Stimulated activated CD8-positive, alpha-beta memory T cell treated with anti-CD3 and anti-CD28 coated beads, Interleukin-12 subunit alpha, Interleukin-12 subunit beta, amount 100 ng/mL, for 4 hours (primary cell): ENCODE measurements at regions not wholly inside any gene's neighbourhood (a gene's known extent, or its start where the extent isn't known, plus 50 kb on each side); places are given as distances from the start of the nearest gene placed in this dataset.
"Not testable (repeated sequence)": the region's sequence is repeated elsewhere in the genome, so short reads cannot be mapped to it uniquely, and the experiment has no call there.

ENCODE experiments used
- DNase-seq: peaks from one replicate; pipeline ENCODE4 v3.0.0-alpha.2; 2020; ENCODE audit warnings: low read depth

DNA sequence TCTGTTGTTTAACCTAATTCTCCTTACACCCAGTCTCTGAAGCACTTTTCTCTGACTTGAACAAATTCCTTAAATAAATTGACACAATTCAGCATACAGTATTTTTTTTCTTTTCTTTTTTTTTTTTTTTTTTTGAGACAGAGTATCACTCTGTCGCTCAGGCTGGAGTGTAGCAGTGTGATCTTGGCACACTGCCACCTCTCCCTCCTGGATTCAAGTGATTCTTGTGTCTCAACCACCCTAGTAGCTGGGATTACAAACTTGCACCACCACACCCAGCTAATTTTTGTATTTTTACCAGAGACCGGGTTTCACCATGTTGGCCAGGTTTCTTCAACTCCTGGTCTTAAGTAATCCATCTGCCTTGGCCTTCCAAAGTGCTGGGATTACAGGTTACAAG lies 1498.1 kb upstream of the PCDH10 start:
- DNase-seq = no peak

DNA sequence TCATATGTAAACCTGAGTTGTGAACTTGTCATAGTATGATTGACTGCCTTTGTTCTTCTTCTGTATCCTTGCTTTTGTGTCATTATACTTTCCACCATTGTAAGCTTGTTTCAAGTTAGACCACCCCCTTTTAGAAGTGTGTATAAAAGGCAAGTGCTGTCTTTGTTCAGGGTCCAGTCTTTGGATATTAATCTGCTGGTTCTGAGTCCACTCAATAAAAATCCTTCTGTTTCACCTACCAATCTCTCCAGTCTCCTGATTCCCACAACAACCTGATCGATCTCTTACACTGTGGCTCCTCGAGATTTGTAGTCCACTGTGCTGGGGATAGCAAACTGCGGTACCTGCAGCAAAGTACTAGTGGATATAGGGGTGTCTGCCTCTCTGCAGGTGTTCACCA lies 1465.8 kb upstream of the PCDH10 start:
- not testable (repeated sequence) for DNase-seq

DNA sequence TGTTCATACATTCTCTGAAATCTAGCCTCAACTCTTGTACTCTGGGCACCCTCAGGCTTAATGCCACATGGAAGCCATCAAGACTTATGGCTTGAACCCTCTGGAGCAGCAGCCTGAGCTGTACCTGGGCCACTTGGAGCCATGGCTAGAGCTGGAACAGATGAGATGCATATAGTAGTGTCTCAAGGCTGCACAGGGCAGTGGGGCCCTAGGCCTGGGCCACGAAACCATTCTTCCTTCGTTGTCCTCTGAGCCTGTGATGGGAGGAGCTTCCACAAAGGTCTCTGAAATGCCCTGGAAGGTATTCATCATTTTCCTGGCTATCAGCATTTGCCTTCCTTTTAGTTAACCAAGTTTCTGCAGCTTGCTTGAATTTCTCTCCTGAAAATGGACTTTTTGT lies 1427.2 kb upstream of the PCDH10 start:
- DNase-seq = no peak

DNA sequence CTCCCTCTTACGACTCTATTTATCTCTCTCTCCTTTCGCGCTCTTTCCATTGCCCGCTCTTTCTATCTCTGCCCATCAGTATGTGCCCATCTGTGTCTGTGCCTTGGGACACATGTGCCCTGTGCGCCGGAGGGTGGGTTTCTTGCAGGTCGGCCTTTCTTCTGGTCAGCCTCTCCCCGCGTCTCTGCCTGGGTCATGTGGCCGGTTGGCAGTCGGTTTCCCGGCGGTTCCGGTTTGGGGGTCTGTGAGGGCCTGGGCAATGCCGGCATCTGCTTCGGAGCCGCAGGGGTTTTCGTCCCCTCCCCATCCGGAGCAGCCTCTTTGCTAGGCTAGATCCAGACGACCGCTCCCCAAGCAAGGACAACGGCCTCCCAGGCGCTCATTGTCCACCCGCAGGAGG lies 1426.0 kb upstream of the PCDH10 start:
- DNase-seq = not testable (repeated sequence)

DNA sequence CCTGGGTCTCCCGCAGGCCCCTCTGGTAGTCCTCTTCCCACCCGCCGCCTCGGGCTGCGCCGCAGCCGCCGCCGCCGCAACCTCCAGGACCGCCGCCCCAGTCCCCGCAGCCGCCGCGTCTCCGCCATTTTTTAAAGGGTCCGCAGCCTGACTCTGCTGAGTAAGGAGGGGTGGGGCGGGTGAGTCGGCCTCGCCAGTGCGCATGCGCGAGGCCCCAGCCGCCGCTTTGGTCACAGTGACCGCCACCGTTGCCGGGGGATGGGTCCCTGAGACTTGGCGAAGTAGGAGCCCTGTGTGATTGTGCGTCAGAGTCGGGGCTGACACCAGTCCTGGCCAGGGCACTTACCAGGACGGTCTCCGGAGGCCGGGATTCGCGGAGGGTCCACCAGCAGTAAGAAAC lies 1424.2 kb upstream of the PCDH10 start:
- DNase-seq = not testable (repeated sequence)

- DNase-seq = not testable (repeated sequence)
Measured at GRCh38 chr4:131725521-131725920, 1423.6 kb upstream of the PCDH10 start.

GRCh38 chr4:131726940-131727339 lies 1422.2 kb upstream of the PCDH10 start:
- DNase-seq = not testable (repeated sequence)

DNA sequence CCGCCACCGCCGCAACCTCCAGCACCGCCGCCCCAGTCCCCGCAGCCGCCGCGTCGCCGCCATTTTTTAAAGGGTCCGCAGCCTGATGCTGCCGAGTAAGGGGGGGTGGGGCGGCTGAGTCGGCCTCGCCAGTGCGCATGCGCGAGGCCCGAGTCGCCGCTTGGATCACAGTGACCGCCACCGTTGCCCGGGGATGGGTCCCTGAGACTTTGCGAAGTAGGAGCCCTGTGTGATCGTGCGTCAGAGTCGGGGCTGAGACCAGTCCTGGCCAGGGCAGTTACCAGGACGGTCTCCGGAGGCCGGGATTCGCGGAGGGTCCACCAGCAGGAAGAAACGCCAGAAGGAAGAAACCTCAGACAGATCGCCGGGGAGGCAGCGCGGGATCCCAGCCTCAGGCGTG lies 1421.7 kb upstream of the PCDH10 start:
- not testable (repeated sequence) for DNase-seq

GRCh38 chr4:131729205-131729604 lies 1419.9 kb upstream of the PCDH10 start:
- not testable (repeated sequence) for DNase-seq

DNA sequence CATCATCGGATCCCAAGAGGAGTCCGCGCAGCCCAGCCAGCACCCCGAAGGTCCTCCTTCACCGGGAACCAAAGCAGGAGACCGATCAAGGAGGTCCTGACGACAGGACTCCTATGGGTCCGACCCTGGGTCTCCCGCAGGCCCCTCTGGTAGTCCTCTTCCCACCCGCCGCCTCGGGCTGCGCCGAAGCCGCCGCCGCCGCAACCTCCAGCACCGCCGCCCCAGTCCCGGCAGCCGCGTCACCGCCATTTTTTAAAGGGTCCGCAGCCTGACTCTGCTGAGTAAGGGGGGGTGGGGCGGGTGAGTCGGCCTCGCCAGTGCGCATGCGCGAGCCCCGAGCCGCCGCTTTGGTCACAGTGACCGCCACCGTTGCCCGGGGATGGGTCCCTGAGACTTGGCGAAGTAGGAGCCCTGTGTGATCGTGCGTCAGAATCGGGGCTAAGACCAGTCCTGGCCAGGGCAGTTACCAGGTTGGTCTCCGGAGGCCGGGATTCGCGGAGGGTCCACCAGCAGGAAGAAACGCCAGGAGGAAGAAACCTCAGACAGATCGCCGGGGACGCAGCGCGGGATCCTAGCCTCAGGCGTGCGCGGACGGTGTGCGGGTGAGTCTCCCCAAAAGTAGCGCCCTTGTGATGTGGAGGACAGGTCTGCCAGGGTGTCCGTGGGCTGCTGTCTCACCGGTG lies 1419.2 kb upstream of the PCDH10 start:
- not testable (repeated sequence) for DNase-seq

DNA sequence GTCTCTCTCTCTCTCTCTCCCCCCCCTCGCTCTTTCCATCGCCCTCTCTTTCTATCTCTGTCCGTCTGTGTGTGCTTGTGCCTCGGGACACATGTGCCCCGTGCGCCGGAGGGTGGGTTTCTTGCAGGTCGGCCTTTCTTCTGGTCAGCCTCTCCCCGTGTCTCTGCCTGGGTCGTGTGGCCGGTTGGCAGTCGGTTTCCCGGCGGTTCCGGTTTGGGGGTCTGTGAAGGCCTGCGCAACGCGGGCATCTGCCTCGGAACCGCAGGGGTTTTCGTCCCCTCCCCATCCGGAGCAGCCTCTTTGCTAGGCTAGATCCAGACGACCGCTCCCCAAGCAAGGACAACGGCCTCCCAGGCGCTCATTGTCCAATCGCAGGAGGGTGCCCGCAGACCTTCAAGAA lies 1418.5 kb upstream of the PCDH10 start:
- DNase-seq = not testable (repeated sequence)

DNA sequence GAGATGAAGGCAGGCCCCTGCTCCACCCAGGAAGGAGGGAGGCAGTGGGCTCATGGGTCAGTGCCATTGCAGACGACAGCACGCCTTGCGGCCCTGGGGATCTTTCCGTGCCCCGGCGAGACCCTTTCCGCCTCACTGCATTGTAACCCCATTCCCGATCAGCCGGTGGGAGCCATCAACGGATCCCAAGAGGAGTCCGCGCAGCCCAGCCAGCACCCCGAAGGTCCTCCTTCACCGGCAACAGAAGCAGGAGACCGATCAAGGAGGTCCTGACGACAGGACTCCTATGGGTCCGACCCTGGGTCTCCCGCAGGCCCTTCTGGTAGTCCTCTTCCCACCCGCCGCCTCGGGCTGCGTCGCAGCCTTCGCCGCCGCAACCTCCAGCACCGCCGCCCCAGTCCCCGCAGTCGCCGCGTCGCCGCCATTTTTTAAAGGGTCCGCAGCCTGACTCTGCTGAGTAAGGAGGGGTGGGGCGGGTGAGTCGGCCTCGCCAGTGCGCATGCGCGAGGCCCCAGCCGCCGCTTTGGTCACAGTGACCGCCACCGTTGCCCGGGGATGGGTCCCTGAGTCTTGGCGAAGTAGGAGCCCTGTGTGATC lies 1417.0 kb upstream of the PCDH10 start:
- not testable (repeated sequence) for DNase-seq

- DNase-seq = not testable (repeated sequence)
Measured at GRCh38 chr4:131734321-131734720, 1414.8 kb upstream of the PCDH10 start.

GRCh38 chr4:131734851-131735385 lies 1414.2 kb upstream of the PCDH10 start:
- DNase-seq = not testable (repeated sequence)

DNA sequence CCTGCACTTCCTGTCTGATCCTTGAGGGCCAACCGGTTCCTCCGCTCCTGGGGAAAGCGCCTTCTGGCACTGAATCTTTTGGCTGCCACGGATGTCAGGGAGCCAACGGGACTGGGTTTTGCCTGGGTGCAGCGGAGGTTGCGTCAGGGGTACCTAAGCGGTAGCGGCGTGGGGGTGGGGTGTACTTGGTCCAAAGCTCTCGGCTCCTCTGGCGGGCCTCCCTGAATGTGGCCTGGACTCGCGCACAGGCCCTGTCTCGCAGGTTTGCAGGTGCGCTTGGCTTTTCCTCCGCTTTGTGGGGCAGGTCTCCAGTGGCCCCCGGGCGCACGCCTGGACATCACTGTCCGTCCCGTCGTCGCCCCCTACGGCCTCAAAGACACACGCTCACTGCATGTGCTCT lies 1410.1 kb upstream of the PCDH10 start:
- not testable (repeated sequence) for DNase-seq

- DNase-seq = not testable (repeated sequence)
Measured at GRCh38 chr4:131741836-131742235, 1407.3 kb upstream of the PCDH10 start.

GRCh38 chr4:131742536-131743205 lies 1406.4 kb upstream of the PCDH10 start:
- peak; percentile 6 for DNase-seq

GRCh38 chr4:131743348-131743747 lies 1405.7 kb upstream of the PCDH10 start:
- DNase-seq = not testable (repeated sequence)

- DNase-seq = not testable (repeated sequence)
Measured at GRCh38 chr4:131747203-131747602, 1401.9 kb upstream of the PCDH10 start.

GRCh38 chr4:131749224-131749623 lies 1399.9 kb upstream of the PCDH10 start:
- DNase-seq = not testable (repeated sequence)

- DNase-seq = not testable (repeated sequence)
Measured at GRCh38 chr4:131750006-131750405, 1399.1 kb upstream of the PCDH10 start.

DNA sequence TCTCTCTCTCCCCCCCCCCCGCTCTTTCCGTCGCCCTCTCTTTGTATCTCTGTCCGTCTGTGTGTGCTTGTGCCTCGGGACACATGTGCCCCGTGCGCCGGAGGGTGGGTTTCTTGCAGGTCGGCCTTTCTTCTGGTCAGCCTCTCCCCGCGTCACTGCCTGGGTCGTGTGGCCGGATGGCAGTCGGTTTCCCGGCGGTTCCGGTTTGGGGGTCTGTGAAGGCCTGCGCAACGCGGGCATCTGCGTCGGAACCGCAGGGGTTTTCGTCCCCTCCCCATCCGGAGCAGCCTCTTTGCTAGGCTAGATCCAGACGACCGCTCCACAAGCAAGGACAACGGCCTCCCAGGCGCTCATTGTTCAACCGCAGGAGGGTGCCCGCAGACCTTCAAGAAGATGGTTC lies 1398.6 kb upstream of the PCDH10 start:
- DNase-seq = not testable (repeated sequence)

DNA sequence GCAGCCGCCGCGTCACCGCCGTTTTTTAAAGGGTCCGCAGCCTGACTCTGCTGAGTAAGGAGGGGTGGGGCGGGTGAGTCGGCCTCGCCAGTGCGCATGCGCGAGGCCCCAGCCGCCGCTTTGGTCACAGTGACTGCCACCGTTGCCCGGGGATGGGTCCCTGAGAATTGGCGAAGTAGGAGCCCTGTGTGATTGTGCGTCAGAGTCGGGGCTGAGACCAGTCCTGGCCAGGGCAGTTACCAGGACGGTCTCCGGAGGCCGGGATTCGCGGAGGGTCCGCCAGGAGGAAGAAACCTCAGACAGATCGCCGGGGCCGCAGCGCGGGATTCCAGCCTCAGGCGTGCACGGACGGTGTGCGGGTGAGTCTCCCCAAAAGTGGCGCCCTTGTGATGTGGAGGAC lies 1386.9 kb upstream of the PCDH10 start:
- DNase-seq = not testable (repeated sequence)
